Neural progenitor cell (in vitro differentiated cells): ENCODE measurements at regions not wholly inside any gene's neighbourhood (a gene's known extent, or its start where the extent isn't known, plus 50 kb on each side); places are given as distances from the start of the nearest gene placed in this dataset.

ENCODE experiments used
- DNase-seq: peaks from one replicate; pipeline ENCODE4 v3.0.0-alpha.2; 2016; ENCODE audit warnings: low spot score
- H2AFZ ChIP-seq: fragments of 200-600 bp; sonication (generic); replicated peaks from 2 replicates; pipeline ENCODE4 v1.6.1; 2016; ENCODE audit warnings: antibody characterized with exemption
- H3F3A ChIP-seq: fragments of 200-600 bp; sonication (generic); 2 replicates; pipeline ENCODE4 v1.6.1; 2016; ENCODE audit warnings: antibody characterized with exemption, low read depth
- H3K27ac ChIP-seq: fragments of 200-600 bp; sonication (generic); 2 replicates; pipeline ENCODE4 v1.5.1; 2016; ENCODE audit warnings: mild to moderate bottlenecking
- H3K27me3 ChIP-seq: fragments of 200-600 bp; sonication (generic); 2 replicates; pipeline ENCODE4 v1.6.1; 2016; ENCODE audit warnings: mild to moderate bottlenecking, moderate library complexity
- H3K36me3 ChIP-seq: fragments of 200-600 bp; sonication (generic); 2 replicates; pipeline ENCODE4 v1.5.1; 2016
- H3K4me1 ChIP-seq: fragments of 200-600 bp; sonication (generic); 2 replicates; pipeline ENCODE4 v1.6.1; 2016; ENCODE audit warnings: mixed run types
- H3K4me2 ChIP-seq: fragments of 200-600 bp; sonication (generic); 2 replicates; pipeline ENCODE4 v1.6.1; 2016
- H3K4me3 ChIP-seq: fragments of 200-600 bp; sonication (generic); 2 replicates; pipeline ENCODE4 v1.5.1; 2016
- H3K79me2 ChIP-seq: fragments of 200-600 bp; sonication (generic); 2 replicates; pipeline ENCODE4 v1.6.1; 2016; ENCODE audit warnings: low read depth
- H3K9ac ChIP-seq: fragments of 200-600 bp; sonication (generic); 2 replicates; pipeline ENCODE4 v1.6.1; 2016
- H3K9me3 ChIP-seq: fragments of 200-600 bp; sonication (generic); 2 replicates; pipeline ENCODE4 v1.5.1; 2016; ENCODE audit warnings: low read depth
- H4K20me1 ChIP-seq: fragments of 200-600 bp; sonication (generic); 2 replicates; pipeline ENCODE4 v1.6.1; 2016; ENCODE audit warnings: low read depth
- H3K27ac Mint-ChIP-seq: 3 replicates; pipeline ENCODE4 v1.8.0; 2021; ENCODE audit warnings: mixed read lengths
- H3K27me3 Mint-ChIP-seq: 2 replicates; pipeline ENCODE4 v1.8.0; 2022; ENCODE audit warnings: low read depth, mild to moderate bottlenecking, inconsistent platforms, moderate library complexity, mixed read lengths; ENCODE audit not compliant: insufficient read depth
- H3K36me3 Mint-ChIP-seq: 3 replicates; pipeline ENCODE4 v1.8.0; 2021; ENCODE audit warnings: mixed read lengths
- H3K4me1 Mint-ChIP-seq: 3 replicates; pipeline ENCODE4 v1.8.0; 2021; ENCODE audit warnings: mixed read lengths
- H3K4me3 Mint-ChIP-seq: 3 replicates; pipeline ENCODE4 v1.8.0; 2021; ENCODE audit warnings: mild to moderate bottlenecking, moderate library complexity, mixed read lengths
- H3K9me3 Mint-ChIP-seq: 3 replicates; pipeline ENCODE4 v1.8.0; 2020; ENCODE audit warnings: mixed read lengths
- EZH2 ChIP-seq: fragments of 200-600 bp; sonication (generic); IDR thresholded peaks from 2 replicates; pipeline ENCODE4 v1.6.1; 2017; ENCODE audit warnings: antibody characterized with exemption, mild to moderate bottlenecking, moderate library complexity
- EZH2phosphoT487 ChIP-seq: fragments of 200-600 bp; sonication (generic); IDR thresholded peaks from 2 replicates; pipeline ENCODE4 v1.6.1; 2017; ENCODE audit warnings: antibody characterized with exemption
- TF ChIP-seq, protein P1 (sequence below): fragments of 200-600 bp; sonication (generic); IDR thresholded peaks from 2 replicates; pipeline ENCODE4 v1.5.1; 2017; ENCODE audit warnings: antibody characterized with exemption, mild to moderate bottlenecking

GRCh38 chr13:103140001-103140671 lies 73.9 kb upstream of the SLC10A2 start:
- H3K27ac ChIP-seq, result no peak overlapping the region
- H3K4me3 ChIP-seq, result no peak overlapping the region
- no peak overlapping the region for H3K9ac ChIP-seq
- H2AFZ ChIP-seq, result no peak overlapping the region
- H3K27me3 ChIP-seq, result no peaks in the 10 kb centered on the region
- H4K20me1 ChIP-seq, result no peaks in the 10 kb centered on the region
- TF ChIP-seq EZH2, result no peak
- TF ChIP-seq EZH2phosphoT487, result no peak
- TF ChIP-seq, protein P1, sequence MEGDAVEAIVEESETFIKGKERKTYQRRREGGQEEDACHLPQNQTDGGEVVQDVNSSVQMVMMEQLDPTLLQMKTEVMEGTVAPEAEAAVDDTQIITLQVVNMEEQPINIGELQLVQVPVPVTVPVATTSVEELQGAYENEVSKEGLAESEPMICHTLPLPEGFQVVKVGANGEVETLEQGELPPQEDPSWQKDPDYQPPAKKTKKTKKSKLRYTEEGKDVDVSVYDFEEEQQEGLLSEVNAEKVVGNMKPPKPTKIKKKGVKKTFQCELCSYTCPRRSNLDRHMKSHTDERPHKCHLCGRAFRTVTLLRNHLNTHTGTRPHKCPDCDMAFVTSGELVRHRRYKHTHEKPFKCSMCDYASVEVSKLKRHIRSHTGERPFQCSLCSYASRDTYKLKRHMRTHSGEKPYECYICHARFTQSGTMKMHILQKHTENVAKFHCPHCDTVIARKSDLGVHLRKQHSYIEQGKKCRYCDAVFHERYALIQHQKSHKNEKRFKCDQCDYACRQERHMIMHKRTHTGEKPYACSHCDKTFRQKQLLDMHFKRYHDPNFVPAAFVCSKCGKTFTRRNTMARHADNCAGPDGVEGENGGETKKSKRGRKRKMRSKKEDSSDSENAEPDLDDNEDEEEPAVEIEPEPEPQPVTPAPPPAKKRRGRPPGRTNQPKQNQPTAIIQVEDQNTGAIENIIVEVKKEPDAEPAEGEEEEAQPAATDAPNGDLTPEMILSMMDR, result peak; percentile 61
- DNase-seq, result peak; percentile 46
- no peaks in the 10 kb centered on the region for H3K79me2 ChIP-seq
- H3K4me2 ChIP-seq, result no peak overlapping the region
- Mint-ChIP-seq H3K9me3 (no peaks in the 10 kb centered on the region), H3K4me3 (no peak overlapping the region), H3K27ac (no peak overlapping the region), H3K27me3 (peaks cover 2% of the 10 kb centered on the region), H3K4me1 (peaks cover 14% of the 10 kb centered on the region), H3K36me3 (no peaks in the 10 kb centered on the region)
- no peaks in the 10 kb centered on the region for H3K36me3 ChIP-seq
- H3K4me1 ChIP-seq, result no peaks in the 10 kb centered on the region
- H3K9me3 ChIP-seq, result no peaks in the 10 kb centered on the region
- no peaks in the 10 kb centered on the region for H3F3A ChIP-seq

DNA sequence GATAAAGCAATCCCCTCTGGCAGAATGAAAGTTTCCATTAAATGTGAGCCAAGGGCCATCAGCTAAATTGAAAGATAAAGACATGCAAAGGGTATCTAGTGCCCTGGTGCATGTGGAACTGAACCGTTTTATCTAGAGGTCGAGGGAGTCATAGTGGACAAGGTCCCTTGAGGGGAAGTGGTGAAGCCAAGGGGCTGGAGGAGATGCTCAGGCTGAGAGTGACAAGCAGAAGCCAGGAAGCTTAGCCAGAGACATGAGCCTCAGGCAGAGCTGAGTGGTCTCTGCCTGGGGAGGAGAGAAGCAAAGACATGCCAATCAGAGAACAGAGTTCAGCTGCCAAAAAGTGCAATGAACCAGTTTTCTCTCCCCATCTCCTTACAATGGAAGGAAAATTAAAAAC lies 68.1 kb upstream of the SLC10A2 start:
- TF ChIP-seq EZH2phosphoT487 (no peak), EZH2 (no peak)
- TF ChIP-seq, protein P1, result no peak
- no peak overlapping the region for H2AFZ ChIP-seq

DNA sequence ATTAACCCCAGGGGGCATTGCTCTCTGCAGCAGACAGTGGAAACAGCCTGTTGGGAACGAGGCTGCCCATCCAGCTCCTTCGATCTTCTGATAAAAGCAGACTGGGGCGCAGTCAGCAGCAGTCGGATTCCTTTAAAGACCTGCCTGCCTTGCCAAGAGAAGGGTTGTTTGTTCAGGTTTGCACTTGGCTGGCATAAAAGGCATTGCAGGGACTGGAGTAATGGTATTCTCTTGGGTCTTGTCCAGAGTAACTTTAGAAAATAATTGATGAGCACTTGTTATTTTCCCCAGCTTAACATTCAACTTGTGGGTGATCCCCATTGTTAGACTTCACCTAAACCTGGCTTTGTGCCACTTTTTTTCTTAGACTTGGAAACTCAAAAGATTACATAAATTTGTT lies 67.3 kb upstream of the SLC10A2 start:
- Histone ChIP-seq H3K4me3 (no peak overlapping the region), H4K20me1 (no peaks in the 10 kb centered on the region), H3K36me3 (no peaks in the 10 kb centered on the region), H3K27me3 (no peaks in the 10 kb centered on the region), H3K4me1 (no peaks in the 10 kb centered on the region), H3F3A (no peaks in the 10 kb centered on the region), H3K9ac (no peak overlapping the region), H3K79me2 (no peaks in the 10 kb centered on the region), H3K9me3 (no peaks in the 10 kb centered on the region), H2AFZ (no peak overlapping the region), H3K4me2 (no peak overlapping the region), H3K27ac (no peak overlapping the region)
- no peak for DNase-seq
- Mint-ChIP-seq H3K27me3 (peaks cover 5% of the 10 kb centered on the region), H3K4me1 (peaks cover 18% of the 10 kb centered on the region), H3K36me3 (no peaks in the 10 kb centered on the region), H3K9me3 (no peaks in the 10 kb centered on the region), H3K4me3 (no peak overlapping the region), H3K27ac (peak overlapping the region; percentile 42)
- TF ChIP-seq, protein P1, result no peak
- no peak for TF ChIP-seq EZH2

More for the DNA sequence above, 68.1 kb upstream of the SLC10A2 start:
- no peak overlapping the region for H3K4me3 Mint-ChIP-seq
- Histone ChIP-seq H3K4me2 (no peak overlapping the region), H3K4me1 (no peaks in the 10 kb centered on the region), H3K9me3 (no peaks in the 10 kb centered on the region), H3F3A (no peaks in the 10 kb centered on the region), H3K79me2 (no peaks in the 10 kb centered on the region), H3K27ac (no peak overlapping the region), H4K20me1 (no peaks in the 10 kb centered on the region), H3K27me3 (no peaks in the 10 kb centered on the region), H3K4me3 (no peak overlapping the region), H3K36me3 (no peaks in the 10 kb centered on the region), H3K9ac (no peak overlapping the region)
- peaks cover 18% of the 10 kb centered on the region for H3K4me1 Mint-ChIP-seq
- H3K36me3 Mint-ChIP-seq, result no peaks in the 10 kb centered on the region
- H3K27me3 Mint-ChIP-seq, result peaks cover 5% of the 10 kb centered on the region
- DNase-seq, result no peak
- H3K9me3 Mint-ChIP-seq, result no peaks in the 10 kb centered on the region
- no peak overlapping the region for H3K27ac Mint-ChIP-seq
